ENCODE measurements at regions not wholly inside any gene's neighbourhood (a gene's known extent, or its start where the extent isn't known, plus 50 kb on each side); places are given as distances from the start of the nearest gene placed in this dataset.

DNA sequence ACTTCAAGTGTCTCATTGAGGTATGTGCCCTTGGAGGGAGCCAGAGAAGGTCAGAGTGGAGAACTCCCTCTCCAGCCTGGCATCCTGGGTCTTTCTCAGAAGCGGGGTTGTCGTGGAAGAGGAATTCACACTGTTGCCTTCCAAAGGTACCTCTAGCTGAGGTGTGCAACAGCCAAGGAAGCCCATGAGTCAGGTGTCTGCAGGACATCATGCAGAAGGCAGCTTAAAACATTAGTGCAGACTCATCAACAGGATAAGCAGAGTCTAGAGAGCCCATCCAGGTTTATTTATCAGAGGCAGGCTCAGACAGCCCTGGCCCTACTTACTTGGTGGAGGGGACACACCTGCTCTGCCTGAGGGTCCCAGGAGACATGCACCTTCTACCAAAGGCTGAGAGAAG is 95.6 kb upstream of the TPM1 start:
- DNase-seq (ENCODE audit: low spot score): no peak

DNA sequence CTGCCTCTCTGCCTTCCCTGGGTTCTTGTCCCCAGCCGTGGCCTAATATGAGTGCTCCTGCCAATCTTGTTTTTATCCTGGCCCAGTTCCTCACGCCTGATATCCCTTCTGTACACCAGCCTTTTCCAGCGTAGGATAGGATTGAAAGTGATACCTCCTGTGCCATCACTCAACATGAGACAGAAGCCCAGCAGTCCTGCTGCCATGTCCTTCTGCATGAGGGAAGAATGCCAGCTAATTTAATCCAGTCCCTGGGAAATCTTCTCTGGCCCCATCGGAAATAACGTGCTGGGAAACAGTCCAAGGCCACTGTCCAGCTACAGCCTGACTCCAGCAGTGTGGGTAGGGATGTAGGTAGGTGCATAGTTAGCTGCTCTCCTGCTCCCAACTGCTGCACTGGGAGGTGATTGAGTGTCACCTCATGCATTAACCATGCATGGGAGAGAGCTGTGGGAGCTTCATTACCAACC is 92.0 kb upstream of the TPM1 start:
- DNase-seq (ENCODE audit: low spot score): peak; percentile 46

DNA sequence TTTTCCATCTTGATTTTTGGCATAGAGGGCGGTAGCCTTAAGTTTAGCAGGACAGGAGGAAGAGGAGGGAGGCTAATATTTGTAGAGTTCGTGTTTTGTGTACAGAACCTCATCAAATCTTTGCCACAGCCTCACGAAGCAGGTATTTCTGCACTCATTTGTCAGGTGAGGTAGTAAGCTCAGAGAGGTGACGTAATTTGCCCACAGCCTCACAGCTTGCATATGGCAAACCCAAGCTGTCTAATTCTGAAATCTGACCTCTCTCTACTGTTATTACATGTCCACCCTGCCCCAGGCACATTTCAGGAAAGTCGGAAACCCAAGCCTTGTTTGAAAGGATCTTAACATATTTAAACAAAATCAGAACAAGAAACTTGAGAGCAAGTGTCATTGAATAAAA is 91.1 kb upstream of the TPM1 start:
- DNase-seq (ENCODE audit: low spot score): no peak

DNA sequence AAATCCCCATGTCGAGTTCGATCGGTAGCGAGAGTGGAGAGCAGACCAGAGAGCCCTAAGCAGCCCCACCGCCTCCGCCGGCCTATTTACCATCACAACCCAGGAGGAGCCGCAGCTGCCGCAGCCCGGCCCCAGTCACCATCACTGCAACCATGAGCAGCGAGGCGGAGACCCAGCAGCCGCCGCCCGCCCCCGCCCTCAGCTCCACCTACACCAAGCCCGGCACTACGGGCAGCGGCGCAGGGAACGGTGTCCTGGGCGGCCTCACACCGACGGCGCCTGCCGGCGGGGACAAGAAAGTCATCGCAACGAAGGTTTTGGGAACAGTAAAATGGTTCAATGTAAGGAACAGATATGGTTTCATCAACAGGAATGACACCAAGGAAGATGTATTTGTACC is 89.5 kb upstream of the TPM1 start:
- DNase-seq (ENCODE audit: low spot score): peak; percentile 20

GRCh38 chr15:62953496-62954045 is 89.0 kb upstream of the TPM1 start:
- peak; percentile 51 for DNase-seq (ENCODE audit: low spot score)

GRCh38 chr15:62957130-62957529 is 85.4 kb upstream of the TPM1 start:
- peak; percentile 14 for DNase-seq (ENCODE audit: low spot score)

GRCh38 chr15:62958528-62959363 is 83.8 kb upstream of the TPM1 start:
- DNase-seq (ENCODE audit: low spot score): peak; percentile 52

DNA sequence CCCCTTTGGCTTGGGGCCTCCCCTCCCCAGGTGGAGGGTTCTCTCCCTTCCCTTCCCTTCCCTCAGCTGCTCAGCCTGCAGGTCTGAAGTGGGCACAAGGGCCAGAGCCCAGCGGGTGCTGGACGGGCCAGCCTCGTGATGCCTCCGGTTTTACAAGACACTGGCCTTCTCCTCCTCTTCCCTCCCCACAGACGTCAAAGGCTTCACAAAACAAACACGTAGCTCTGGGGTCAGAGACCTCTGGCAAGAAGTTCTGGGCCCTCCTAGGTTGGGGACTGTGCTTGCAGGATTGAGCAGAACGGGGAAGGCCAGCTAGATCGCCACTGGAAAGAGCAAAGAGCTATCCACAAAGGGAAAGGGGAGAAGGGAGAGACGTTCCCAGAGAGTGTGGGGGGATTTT is 81.4 kb upstream of the TPM1 start:
- DNase-seq (ENCODE audit: low spot score): peak; percentile 47

DNA sequence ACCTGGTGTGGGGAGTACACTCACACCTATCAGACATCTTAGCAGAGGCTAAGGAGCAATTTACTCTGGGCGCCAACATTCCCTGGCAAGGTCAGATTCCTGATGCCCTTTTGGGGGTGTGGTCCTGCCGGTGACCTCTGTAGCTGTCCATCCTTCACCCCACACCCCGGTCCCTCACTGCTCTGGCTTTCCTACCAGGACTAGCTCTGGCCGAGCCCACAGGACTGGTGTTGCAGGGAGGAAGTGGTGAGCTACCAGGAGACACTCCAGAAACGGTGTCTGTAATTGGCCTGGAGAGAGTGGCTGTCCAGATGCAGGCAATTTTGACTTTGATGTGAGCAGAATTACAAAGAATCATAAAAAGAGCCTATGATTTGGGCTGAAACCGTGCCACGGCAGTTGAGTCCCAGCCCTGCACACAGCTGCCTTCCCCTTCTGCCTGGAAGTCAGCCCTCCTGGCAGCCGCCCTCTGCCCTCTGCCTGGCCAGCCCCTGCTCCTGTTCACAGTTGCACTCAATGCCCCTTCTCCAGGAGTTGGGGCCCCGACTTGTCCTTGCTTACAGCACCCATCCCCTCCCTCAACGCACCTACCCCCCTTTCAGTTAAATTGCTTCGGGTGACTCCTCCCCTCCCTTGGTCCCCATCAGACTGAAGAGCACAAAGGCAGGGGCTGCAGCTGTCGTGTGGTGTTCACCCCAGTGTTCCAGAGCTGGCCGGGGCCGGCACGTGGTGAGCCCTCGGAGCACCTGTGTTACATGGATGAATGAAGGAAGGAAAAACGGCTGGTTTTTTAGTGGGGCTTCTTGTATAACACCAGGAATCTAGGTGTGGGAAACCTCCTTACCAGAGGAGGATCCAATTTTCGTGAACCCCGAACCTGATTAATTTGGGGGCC is 80.2 kb upstream of the TPM1 start:
- DNase-seq (ENCODE audit: low spot score): no peak

GRCh38 chr15:62964251-62964650 is 78.3 kb upstream of the TPM1 start:
- no peak for DNase-seq (ENCODE audit: low spot score)

GRCh38 chr15:62966294-62967078 is 76.1 kb upstream of the TPM1 start:
- no peak for DNase-seq (ENCODE audit: low spot score)

DNA sequence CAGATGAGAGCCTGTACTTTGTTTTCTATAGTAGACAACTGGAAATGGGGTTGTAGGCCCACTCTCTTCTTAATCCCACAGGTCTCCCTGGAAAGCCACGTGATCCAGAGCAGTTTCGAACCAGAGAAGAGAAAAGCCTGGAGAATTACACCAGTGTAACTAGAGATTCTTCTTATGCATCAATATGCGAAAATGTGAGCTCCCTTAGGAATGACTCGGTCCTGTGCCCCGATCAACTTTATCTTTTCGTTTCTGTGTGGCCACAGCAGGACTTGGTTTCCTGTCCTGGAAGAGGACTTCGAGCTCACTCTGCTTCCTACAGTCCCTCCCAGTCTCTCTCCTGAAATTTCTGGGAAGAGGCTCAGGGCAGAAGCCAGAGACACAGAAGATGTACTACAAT is 73.8 kb upstream of the TPM1 start:
- no peak for DNase-seq (ENCODE audit: low spot score)

DNA sequence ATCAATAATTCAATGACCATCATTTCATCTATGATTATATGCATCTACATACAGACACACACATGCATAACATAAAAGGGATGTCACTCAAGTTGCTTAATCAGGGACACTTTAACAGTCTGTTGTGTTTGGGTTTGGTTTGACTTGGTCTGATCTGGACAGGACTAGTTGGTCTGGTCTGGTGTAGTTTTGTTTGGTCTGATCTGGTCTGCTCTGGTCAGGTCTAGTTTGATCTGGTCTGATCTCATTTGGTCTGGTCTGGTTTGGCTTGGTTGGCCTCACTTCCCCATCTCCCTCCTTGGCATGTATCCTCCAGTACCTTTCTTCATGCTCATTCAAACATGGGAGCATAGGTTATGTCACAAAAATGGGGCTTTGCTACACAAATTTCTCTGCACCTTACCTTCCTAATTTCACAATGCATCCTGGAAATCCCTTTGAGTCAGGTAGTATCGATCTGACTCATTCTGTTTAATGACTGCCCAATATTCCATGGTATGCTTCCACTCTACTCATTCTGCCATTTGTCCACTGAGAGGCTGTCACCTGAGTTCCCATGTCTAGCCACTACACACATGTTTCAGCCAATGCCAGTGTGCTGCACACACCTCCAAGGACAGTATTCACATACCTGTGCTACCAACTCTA is 73.0 kb upstream of the TPM1 start:
- no peak for DNase-seq (ENCODE audit: low spot score)

DNA sequence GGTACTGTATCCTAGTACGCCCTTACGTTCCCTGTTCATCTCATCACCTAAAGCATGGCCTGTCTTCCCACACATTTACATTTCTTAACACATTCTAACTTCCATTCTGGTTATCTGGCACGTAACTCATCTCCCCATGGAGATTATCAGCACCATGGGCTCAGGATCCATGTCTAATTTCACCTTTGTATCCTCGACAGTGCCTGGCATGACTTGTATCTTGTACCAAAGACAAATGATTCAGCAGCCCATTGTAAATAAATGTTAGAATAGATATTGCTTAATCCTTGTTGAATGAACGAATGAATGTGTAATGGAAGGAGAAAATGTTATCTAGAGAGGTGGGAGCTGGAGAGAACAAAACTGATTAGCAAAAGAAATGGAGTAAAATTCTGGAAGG is 69.7 kb upstream of the TPM1 start:
- DNase-seq (ENCODE audit: low spot score): no peak

- no peak for DNase-seq (ENCODE audit: low spot score)
These were observed 67.0 kb upstream of the TPM1 start for GRCh38 chr15:62975515-62975914.

GRCh38 chr15:62976301-62976881 is 66.2 kb upstream of the TPM1 start:
- no peak for DNase-seq (ENCODE audit: low spot score)

DNA sequence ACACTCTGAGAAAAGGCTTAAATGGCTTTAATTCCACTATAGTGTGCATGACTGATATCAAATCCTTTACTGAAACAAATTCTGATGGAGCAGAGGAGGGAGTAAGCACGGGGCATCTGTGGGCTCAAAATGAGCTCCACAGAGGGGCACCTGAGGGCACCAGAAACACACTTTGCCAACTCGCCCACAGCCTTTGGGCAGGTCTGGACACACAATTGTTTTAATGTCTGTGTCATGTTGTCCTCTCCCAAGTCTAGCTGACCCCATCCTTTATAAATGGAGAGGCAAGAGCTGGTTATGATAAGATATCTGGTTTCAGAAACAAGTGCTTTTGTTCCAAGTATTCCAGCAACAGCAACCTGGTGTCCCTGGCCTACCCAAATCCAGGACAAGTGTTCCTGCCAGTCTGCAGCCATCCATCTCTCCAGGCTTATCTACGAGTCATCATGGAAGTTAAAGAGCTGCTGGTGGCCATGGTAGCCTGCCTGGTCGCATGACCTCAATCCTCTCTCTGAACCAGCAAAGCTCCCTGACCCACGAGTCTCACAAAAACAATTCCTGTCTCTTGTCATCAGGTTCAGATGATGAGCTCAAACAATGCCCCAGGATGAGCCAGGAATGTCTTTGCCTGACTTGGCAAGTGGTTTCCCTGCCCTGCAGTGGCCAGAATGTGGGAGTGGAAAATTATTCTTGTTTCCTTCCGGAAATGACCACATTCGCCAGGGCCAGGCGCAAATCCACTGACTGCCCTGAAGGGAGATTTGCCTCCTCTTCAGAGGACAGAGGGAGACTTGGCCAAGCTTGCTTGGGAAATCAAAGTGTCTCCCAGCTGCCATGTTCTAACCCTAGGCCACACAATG is 64.4 kb upstream of the TPM1 start:
- no peak for DNase-seq (ENCODE audit: low spot score)

GRCh38 chr15:62979252-62979651 is 63.3 kb upstream of the TPM1 start:
- no peak for DNase-seq (ENCODE audit: low spot score)

DNA sequence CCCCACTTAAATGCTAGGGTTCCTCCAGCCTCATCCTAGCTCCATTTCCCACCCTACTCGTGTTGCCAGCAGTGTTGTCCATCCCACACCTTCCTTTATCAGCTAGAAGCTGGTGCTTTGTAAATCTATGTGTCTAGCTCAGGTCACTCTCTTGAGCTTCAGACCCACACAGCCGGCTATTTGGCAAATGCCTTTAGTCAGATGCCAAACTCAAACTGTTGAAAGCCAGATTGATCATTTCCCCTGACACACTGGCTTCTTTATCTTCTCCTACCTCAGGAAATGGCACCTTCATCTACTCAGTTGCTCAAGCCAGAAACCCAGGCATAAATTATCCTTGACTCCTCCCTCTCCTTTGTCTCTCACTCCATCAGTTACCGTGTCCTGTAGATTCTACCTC is 61.5 kb upstream of the TPM1 start:
- no peak for DNase-seq (ENCODE audit: low spot score)

GRCh38 chr15:62983956-62984355 is 58.6 kb upstream of the TPM1 start:
- DNase-seq (ENCODE audit: low spot score): no peak
